ENCODE measurements at regions not wholly inside any gene's neighbourhood (a gene's known extent, or its start where the extent isn't known, plus 50 kb on each side); places are given as distances from the start of the nearest gene placed in this dataset.

GRCh38 chr22:47588578-47588960 lies 826.1 kb downstream of the TBC1D22A start:
- DNase-seq (ENCODE audit: low read depth) = no peak

- DNase-seq (ENCODE audit: low read depth) = no peak
Observed at GRCh38 chr22:47587861-47588577, 825.6 kb downstream of the TBC1D22A start.

GRCh38 chr22:47587361-47587760 lies 824.9 kb downstream of the TBC1D22A start:
- no peak for DNase-seq (ENCODE audit: low read depth)

- DNase-seq (ENCODE audit: low read depth) = no peak
Observed at GRCh38 chr22:47586946-47587345, 824.5 kb downstream of the TBC1D22A start.

- no peak for DNase-seq (ENCODE audit: low read depth)
Observed at GRCh38 chr22:47586038-47586437, 823.6 kb downstream of the TBC1D22A start.

- DNase-seq (ENCODE audit: low read depth) = no peak
Observed at GRCh38 chr22:47583959-47584562, 821.6 kb downstream of the TBC1D22A start.

GRCh38 chr22:47582067-47582466 lies 819.6 kb downstream of the TBC1D22A start:
- no peak for DNase-seq (ENCODE audit: low read depth)

- DNase-seq (ENCODE audit: low read depth) = no peak
Observed at GRCh38 chr22:47580121-47580520, 817.7 kb downstream of the TBC1D22A start.

GRCh38 chr22:47576908-47577307 lies 814.5 kb downstream of the TBC1D22A start:
- DNase-seq (ENCODE audit: low read depth) = no peak

GRCh38 chr22:47575291-47575690 lies 812.8 kb downstream of the TBC1D22A start:
- DNase-seq (ENCODE audit: low read depth) = no peak

- DNase-seq (ENCODE audit: low read depth) = no peak
Observed at GRCh38 chr22:47574556-47574955, 812.1 kb downstream of the TBC1D22A start.

- no peak for DNase-seq (ENCODE audit: low read depth)
Observed at GRCh38 chr22:47573141-47573540, 810.7 kb downstream of the TBC1D22A start.

- no peak for DNase-seq (ENCODE audit: low read depth)
Observed at GRCh38 chr22:47572443-47572842, 810.0 kb downstream of the TBC1D22A start.

- DNase-seq (ENCODE audit: low read depth) = no peak
Observed at GRCh38 chr22:47571616-47572015, 809.2 kb downstream of the TBC1D22A start.

- DNase-seq (ENCODE audit: low read depth) = no peak
Observed at GRCh38 chr22:47570851-47571250, 808.4 kb downstream of the TBC1D22A start.

GRCh38 chr22:47570300-47570685 lies 807.8 kb downstream of the TBC1D22A start:
- DNase-seq (ENCODE audit: low read depth) = no peak

GRCh38 chr22:47569389-47570299 lies 807.2 kb downstream of the TBC1D22A start:
- DNase-seq (ENCODE audit: low read depth) = no peak

GRCh38 chr22:47568700-47569099 lies 806.2 kb downstream of the TBC1D22A start:
- no peak for DNase-seq (ENCODE audit: low read depth)

GRCh38 chr22:47567126-47568090 lies 805.0 kb downstream of the TBC1D22A start:
- no peak for DNase-seq (ENCODE audit: low read depth)

- no peak for DNase-seq (ENCODE audit: low read depth)
Observed at GRCh38 chr22:47566491-47566890, 804.0 kb downstream of the TBC1D22A start.

GRCh38 chr22:47565607-47566006 lies 803.2 kb downstream of the TBC1D22A start:
- DNase-seq (ENCODE audit: low read depth) = no peak
